GM19025 (cell line): ENCODE measurements at regions not wholly inside any gene's neighbourhood (a gene's known extent, or its start where the extent isn't known, plus 50 kb on each side); places are given as distances from the start of the nearest gene placed in this dataset.
"Not testable (repeated sequence)": the region's sequence is repeated elsewhere in the genome, so short reads cannot be mapped to it uniquely, and the experiment has no call there.

ENCODE experiments used
- ATAC-seq: cut with Tn5 transposase; IDR thresholded peaks from one replicate; pipeline ENCODE4 v1.9.1; 2021; ENCODE audit warnings: mild to moderate bottlenecking, low read depth, moderate library complexity; ENCODE audit not compliant: unreplicated experiment

- no peak for ATAC-seq
Observed at GRCh38 chrY:7888506-7888905, 977.0 kb upstream of the AMELY start.

GRCh38 chrY:7881696-7882095, 970.1 kb upstream of the AMELY start:
- no peak for ATAC-seq

GRCh38 chrY:7879245-7879644, 967.7 kb upstream of the AMELY start:
- ATAC-seq = no peak

- ATAC-seq = no peak
Observed at GRCh38 chrY:7878719-7879118, 967.2 kb upstream of the AMELY start.

- ATAC-seq = no peak
Observed at GRCh38 chrY:7877458-7877857, 965.9 kb upstream of the AMELY start.

GRCh38 chrY:7874080-7874479, 962.5 kb upstream of the AMELY start:
- no peak for ATAC-seq

- ATAC-seq = no peak
Observed at GRCh38 chrY:7871304-7871932, 959.9 kb upstream of the AMELY start.

GRCh38 chrY:7866976-7867375, 955.4 kb upstream of the AMELY start:
- no peak for ATAC-seq

- no peak for ATAC-seq
Observed at GRCh38 chrY:7860781-7861614, 949.4 kb upstream of the AMELY start.

- no peak for ATAC-seq
Observed at GRCh38 chrY:7850191-7850590, 938.6 kb upstream of the AMELY start.

- ATAC-seq = no peak
Observed at GRCh38 chrY:7845776-7846175, 934.2 kb upstream of the AMELY start.

GRCh38 chrY:7837046-7837445, 925.5 kb upstream of the AMELY start:
- no peak for ATAC-seq

GRCh38 chrY:7836366-7836765, 924.8 kb upstream of the AMELY start:
- no peak for ATAC-seq

GRCh38 chrY:7835416-7835815, 923.9 kb upstream of the AMELY start:
- no peak for ATAC-seq

- ATAC-seq = no peak
Observed at GRCh38 chrY:7834284-7834683, 922.7 kb upstream of the AMELY start.

- ATAC-seq = not testable (repeated sequence)
Observed at GRCh38 chrY:7830881-7831280, 919.3 kb upstream of the AMELY start.

- no peak for ATAC-seq
Observed at GRCh38 chrY:7826533-7826932, 915.0 kb upstream of the AMELY start.

GRCh38 chrY:7825874-7826273, 914.3 kb upstream of the AMELY start:
- no peak for ATAC-seq

GRCh38 chrY:7821295-7822035, 909.9 kb upstream of the AMELY start:
- ATAC-seq = no peak

GRCh38 chrY:7818924-7819323, 907.4 kb upstream of the AMELY start:
- no peak for ATAC-seq

- no peak for ATAC-seq
Observed at GRCh38 chrY:7816567-7816966, 905.0 kb upstream of the AMELY start.
